SH-SY5Y (cell line): ENCODE measurements at regions not wholly inside any gene's neighbourhood (a gene's known extent, or its start where the extent isn't known, plus 50 kb on each side); places are given as distances from the start of the nearest gene placed in this dataset.

ENCODE experiments used
- GATA2 ChIP-seq: IDR thresholded peaks from 2 replicates; pipeline ENCODE4 v1.6.1; 2011; ENCODE audit warnings: mild to moderate bottlenecking, low read depth, low read length
- GATA3 ChIP-seq: IDR thresholded peaks from 2 replicates; pipeline ENCODE4 v1.6.1; 2011; ENCODE audit warnings: low read depth, mild to moderate bottlenecking, low read length, moderate library complexity

GRCh38 chr3:162385387-162385786, 888.8 kb downstream of the OTOL1 start:
- TF ChIP-seq GATA2 (no peak), GATA3 (no peak)
